ENCODE measurements at regions not wholly inside any gene's neighbourhood (a gene's known extent, or its start where the extent isn't known, plus 50 kb on each side); places are given as distances from the start of the nearest gene placed in this dataset.

DNA sequence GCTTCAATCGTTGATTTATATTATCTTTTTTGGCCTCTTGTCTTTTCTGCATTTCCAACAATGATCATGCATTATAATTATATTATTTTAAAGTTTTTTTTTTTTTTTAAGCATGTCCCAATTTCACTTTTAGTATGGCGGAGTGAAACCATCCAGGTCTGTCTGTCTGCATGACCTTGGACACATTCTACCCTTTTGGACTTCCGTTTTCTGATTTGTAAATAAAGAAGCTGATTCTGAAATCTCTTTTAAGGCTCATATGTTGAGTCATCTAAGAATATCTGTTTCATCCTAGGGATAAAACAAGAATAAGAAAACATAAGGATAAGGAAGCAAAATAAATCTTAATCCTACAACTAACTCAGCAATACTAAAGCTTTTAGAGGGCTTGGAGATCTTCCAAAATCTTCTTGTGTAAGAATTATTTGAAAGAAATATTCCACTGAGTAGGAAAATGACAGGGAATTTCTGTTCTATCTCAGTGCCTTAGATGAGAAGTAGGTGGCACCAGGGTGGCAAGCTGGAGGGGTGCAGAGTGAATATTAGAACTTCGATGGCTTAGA, 195.7 kb upstream of the TOX3 start:
- Histone ChIP-seq H3K23ac (ENCODE audit: low read depth, low read length, poor library complexity) (no peak overlapping the region), H2BK15ac (ENCODE audit: low read length) (no peak overlapping the region), H3K4me2 (ENCODE audit: insufficient read depth, low read length, poor library complexity, severe bottlenecking) (no peak overlapping the region), H4K8ac (ENCODE audit: low read depth, low read length) (no peak overlapping the region), H3K4me1 (ENCODE audit: control insufficient read depth in 2 of 2, insufficient read depth in 1 of 2, low read depth in 1 of 2, low read length in 2 of 2) (peaks cover 8 to 12% of the 10 kb centered on the region in 2 donors), H3K18ac (ENCODE audit: low read length) (no peak overlapping the region), H2BK12ac (ENCODE audit: low read length) (no peak overlapping the region), H2AFZ (ENCODE audit: low read length) (no peak overlapping the region), H3K4me3 (ENCODE audit: low read length in 2 of 2) (no peak overlapping the region), H2BK120ac (ENCODE audit: low read depth, low read length) (no peak overlapping the region), H3K14ac (ENCODE audit: low read length) (no peak overlapping the region), H3K9ac (ENCODE audit: low read depth, low read length, poor library complexity) (no peak overlapping the region), H3K4ac (ENCODE audit: low read length) (no peak overlapping the region), H3K27me3 (ENCODE audit: control insufficient read depth in 3 of 3, insufficient read depth in 3 of 3, low read depth in 1 of 3, low read length in 3 of 3) (no peaks in the 10 kb centered on the region), H3K27ac (replicated peaks; ENCODE audit: low read length) (no peak overlapping the region), H3K36me3 (replicated peaks in 1 of 2; ENCODE audit: control insufficient read depth in 2 of 2, insufficient read depth in 2 of 2, low read length in 2 of 2) (no peaks in the 10 kb centered on the region), H4K91ac (ENCODE audit: low read depth, low read length, poor library complexity) (no peak overlapping the region), H3K9me3 (replicated peaks in 1 of 2; ENCODE audit: control insufficient read depth in 2 of 2, insufficient read depth in 1 of 2, low read depth in 1 of 2, low read length in 2 of 2) (no peaks in the 10 kb centered on the region), H3K79me1 (ENCODE audit: low read depth, low read length) (no peaks in the 10 kb centered on the region), H2AK5ac (ENCODE audit: low read depth, low read length) (no peak overlapping the region), H2BK5ac (ENCODE audit: low read length) (no peak overlapping the region)
- no CpG with 5 or more reads among the region's 4 CpGs for WGBS, 2 donors (ENCODE audit: extremely low coverage in 2 of 2, insufficient read length in 2 of 2, insufficient replicate concordance in 1 of 2)
- DNase-seq (ENCODE audit: low spot score) = no peak

DNA sequence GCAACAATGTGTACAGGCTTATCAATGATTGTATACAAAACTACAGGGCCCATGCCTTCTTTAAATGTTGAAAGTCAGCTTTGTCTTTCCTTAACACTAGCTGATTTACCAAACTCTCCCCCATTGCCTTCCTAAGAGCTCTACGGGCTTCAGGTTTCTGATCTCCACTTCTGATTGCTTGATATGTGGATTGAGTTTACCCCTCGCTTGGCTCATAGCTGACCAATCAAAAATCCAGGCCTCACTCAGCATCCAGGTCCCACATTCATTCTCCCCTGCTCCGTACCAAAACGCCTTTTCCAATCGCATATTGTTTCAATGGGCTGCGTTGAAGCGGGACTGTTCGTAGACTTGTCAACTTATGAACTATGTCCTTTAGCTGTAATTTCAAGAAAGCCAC, 195.1 kb upstream of the TOX3 start:
- no peak overlapping the region for H2AK5ac ChIP-seq (ENCODE audit: low read depth, low read length)
- H3K14ac ChIP-seq (ENCODE audit: low read length) = no peak overlapping the region
- H3K18ac ChIP-seq (ENCODE audit: low read length) = no peak overlapping the region
- no peak overlapping the region for H2BK120ac ChIP-seq (ENCODE audit: low read depth, low read length)
- H3K23ac ChIP-seq (ENCODE audit: low read depth, low read length, poor library complexity) = no peak overlapping the region
- no peak overlapping the region for H2BK12ac ChIP-seq (ENCODE audit: low read length)
- no peak overlapping the region for H4K8ac ChIP-seq (ENCODE audit: low read depth, low read length)
- no peaks in the 10 kb centered on the region for H3K27me3 ChIP-seq (ENCODE audit: control insufficient read depth in 3 of 3, insufficient read depth in 3 of 3, low read depth in 1 of 3, low read length in 3 of 3)
- H4K91ac ChIP-seq (ENCODE audit: low read depth, low read length, poor library complexity) = no peak overlapping the region
- no peaks in the 10 kb centered on the region for H3K79me1 ChIP-seq (ENCODE audit: low read depth, low read length)
- no peak overlapping the region for H3K4me3 ChIP-seq (ENCODE audit: low read length in 2 of 2)
- peak overlapping the region; percentile 75 for H2AFZ ChIP-seq (ENCODE audit: low read length)
- no peak overlapping the region for H3K9ac ChIP-seq (ENCODE audit: low read depth, low read length, poor library complexity)
- peaks cover 8 to 12% of the 10 kb centered on the region in 2 donors for H3K4me1 ChIP-seq (ENCODE audit: control insufficient read depth in 2 of 2, insufficient read depth in 1 of 2, low read depth in 1 of 2, low read length in 2 of 2)
- no peak overlapping the region for H3K27ac ChIP-seq (replicated peaks; ENCODE audit: low read length)
- no CpG with 5 or more reads among the region's 8 CpGs for WGBS, 2 donors (ENCODE audit: extremely low coverage in 2 of 2, insufficient read length in 2 of 2, insufficient replicate concordance in 1 of 2)
- no peaks in the 10 kb centered on the region for H3K36me3 ChIP-seq (replicated peaks in 1 of 2; ENCODE audit: control insufficient read depth in 2 of 2, insufficient read depth in 2 of 2, low read length in 2 of 2)
- no peak overlapping the region for H2BK5ac ChIP-seq (ENCODE audit: low read length)
- H3K4ac ChIP-seq (ENCODE audit: low read length) = no peak overlapping the region
- no peak overlapping the region for H3K4me2 ChIP-seq (ENCODE audit: insufficient read depth, low read length, poor library complexity, severe bottlenecking)
- DNase-seq (ENCODE audit: low spot score) = no peak
- no peak overlapping the region for H2BK15ac ChIP-seq (ENCODE audit: low read length)
- no peaks in the 10 kb centered on the region for H3K9me3 ChIP-seq (replicated peaks in 1 of 2; ENCODE audit: control insufficient read depth in 2 of 2, insufficient read depth in 1 of 2, low read depth in 1 of 2, low read length in 2 of 2)

DNA sequence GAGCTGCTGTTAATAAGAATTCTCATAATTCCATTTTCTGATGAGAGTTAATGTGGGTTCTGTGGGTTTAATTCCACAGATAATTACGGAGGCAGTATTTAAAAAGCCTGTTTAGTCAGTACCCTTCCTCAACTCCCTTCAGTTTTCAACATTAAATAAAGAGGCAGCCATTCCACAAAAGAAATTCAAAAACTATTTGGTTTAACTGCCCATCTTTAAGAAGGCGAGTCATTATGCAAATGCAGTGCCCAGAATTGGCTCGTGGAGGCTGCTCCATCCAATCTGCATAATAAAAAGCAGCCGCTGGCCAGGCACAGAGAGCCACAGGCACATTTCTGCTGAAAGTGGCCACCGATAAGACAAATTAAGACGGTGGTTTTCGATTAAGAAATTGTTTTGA, 194.4 kb upstream of the TOX3 start:
- Histone ChIP-seq H2BK15ac (ENCODE audit: low read length) (no peak overlapping the region), H3K9me3 (replicated peaks in 1 of 2; ENCODE audit: control insufficient read depth in 2 of 2, insufficient read depth in 1 of 2, low read depth in 1 of 2, low read length in 2 of 2) (no peaks in the 10 kb centered on the region), H2BK120ac (ENCODE audit: low read depth, low read length) (no peak overlapping the region), H3K4me1 (ENCODE audit: control insufficient read depth in 2 of 2, insufficient read depth in 1 of 2, low read depth in 1 of 2, low read length in 2 of 2) (peaks cover 8 to 12% of the 10 kb centered on the region in 2 donors), H3K79me1 (ENCODE audit: low read depth, low read length) (no peaks in the 10 kb centered on the region), H3K27ac (replicated peaks; ENCODE audit: low read length) (no peak overlapping the region), H3K23ac (ENCODE audit: low read depth, low read length, poor library complexity) (no peak overlapping the region), H3K4ac (ENCODE audit: low read length) (no peak overlapping the region), H2BK12ac (ENCODE audit: low read length) (no peak overlapping the region), H3K9ac (ENCODE audit: low read depth, low read length, poor library complexity) (no peak overlapping the region), H2AFZ (ENCODE audit: low read length) (peak overlapping the region; percentile 75), H4K91ac (ENCODE audit: low read depth, low read length, poor library complexity) (no peak overlapping the region), H4K8ac (ENCODE audit: low read depth, low read length) (no peak overlapping the region), H2BK5ac (ENCODE audit: low read length) (no peak overlapping the region), H3K18ac (ENCODE audit: low read length) (no peak overlapping the region), H3K14ac (ENCODE audit: low read length) (no peak overlapping the region), H3K4me2 (ENCODE audit: insufficient read depth, low read length, poor library complexity, severe bottlenecking) (no peak overlapping the region), H3K36me3 (replicated peaks in 1 of 2; ENCODE audit: control insufficient read depth in 2 of 2, insufficient read depth in 2 of 2, low read length in 2 of 2) (no peaks in the 10 kb centered on the region), H2AK5ac (ENCODE audit: low read depth, low read length) (no peak overlapping the region), H3K27me3 (ENCODE audit: control insufficient read depth in 3 of 3, insufficient read depth in 3 of 3, low read depth in 1 of 3, low read length in 3 of 3) (no peaks in the 10 kb centered on the region), H3K4me3 (ENCODE audit: low read length in 2 of 2) (no peak overlapping the region)
- peak; percentile 8 for DNase-seq (ENCODE audit: low spot score)
- WGBS, 2 donors (ENCODE audit: extremely low coverage in 2 of 2, insufficient read length in 2 of 2, insufficient replicate concordance in 1 of 2) = no CpG with 5 or more reads among the region's 7 CpGs

DNA sequence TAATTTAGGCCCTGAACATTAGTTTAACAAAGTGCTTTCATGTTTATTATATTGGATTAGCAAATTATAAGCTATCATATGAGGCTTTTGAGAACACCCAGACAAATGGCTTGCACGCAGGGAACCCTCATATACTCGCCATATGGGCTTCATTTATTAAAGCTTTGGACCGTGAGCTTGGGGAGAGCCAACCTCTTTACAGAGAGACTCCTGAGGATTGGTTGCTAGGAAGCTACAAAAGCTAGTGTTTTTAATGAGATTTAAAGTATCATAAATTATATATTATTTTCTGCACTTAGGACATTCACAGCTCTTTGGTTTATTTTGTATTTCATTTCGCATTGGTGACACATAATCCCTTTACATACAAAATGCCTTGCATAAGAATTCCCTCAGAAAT, 193.8 kb upstream of the TOX3 start:
- no peak overlapping the region for H3K4me3 ChIP-seq (ENCODE audit: low read length in 2 of 2)
- no peaks in the 10 kb centered on the region for H3K9me3 ChIP-seq (replicated peaks in 1 of 2; ENCODE audit: control insufficient read depth in 2 of 2, insufficient read depth in 1 of 2, low read depth in 1 of 2, low read length in 2 of 2)
- H4K91ac ChIP-seq (ENCODE audit: low read depth, low read length, poor library complexity) = no peak overlapping the region
- DNase-seq (ENCODE audit: low spot score) = no peak
- no peak overlapping the region for H3K14ac ChIP-seq (ENCODE audit: low read length)
- H3K79me1 ChIP-seq (ENCODE audit: low read depth, low read length) = no peaks in the 10 kb centered on the region
- no peak overlapping the region for H3K4me2 ChIP-seq (ENCODE audit: insufficient read depth, low read length, poor library complexity, severe bottlenecking)
- H4K8ac ChIP-seq (ENCODE audit: low read depth, low read length) = no peak overlapping the region
- no peak overlapping the region for H2BK12ac ChIP-seq (ENCODE audit: low read length)
- H2BK15ac ChIP-seq (ENCODE audit: low read length) = no peak overlapping the region
- no peak overlapping the region for H2AK5ac ChIP-seq (ENCODE audit: low read depth, low read length)
- peak overlapping the region; percentile 75 for H2AFZ ChIP-seq (ENCODE audit: low read length)
- no CpG with 5 or more reads among the region's 4 CpGs for WGBS, 2 donors (ENCODE audit: extremely low coverage in 2 of 2, insufficient read length in 2 of 2, insufficient replicate concordance in 1 of 2)
- peaks cover 8 to 12% of the 10 kb centered on the region in 2 donors for H3K4me1 ChIP-seq (ENCODE audit: control insufficient read depth in 2 of 2, insufficient read depth in 1 of 2, low read depth in 1 of 2, low read length in 2 of 2)
- H3K36me3 ChIP-seq (replicated peaks in 1 of 2; ENCODE audit: control insufficient read depth in 2 of 2, insufficient read depth in 2 of 2, low read length in 2 of 2) = no peaks in the 10 kb centered on the region
- H2BK5ac ChIP-seq (ENCODE audit: low read length) = no peak overlapping the region
- H2BK120ac ChIP-seq (ENCODE audit: low read depth, low read length) = no peak overlapping the region
- H3K23ac ChIP-seq (ENCODE audit: low read depth, low read length, poor library complexity) = no peak overlapping the region
- no peak overlapping the region for H3K27ac ChIP-seq (replicated peaks; ENCODE audit: low read length)
- no peak overlapping the region for H3K4ac ChIP-seq (ENCODE audit: low read length)
- H3K27me3 ChIP-seq (ENCODE audit: control insufficient read depth in 3 of 3, insufficient read depth in 3 of 3, low read depth in 1 of 3, low read length in 3 of 3) = no peaks in the 10 kb centered on the region
- no peak overlapping the region for H3K18ac ChIP-seq (ENCODE audit: low read length)
- no peak overlapping the region for H3K9ac ChIP-seq (ENCODE audit: low read depth, low read length, poor library complexity)

Data from neuronal stem cell (in vitro differentiated cells).